HepG2 (cell line): ENCODE measurements at regions not wholly inside any gene's neighbourhood (a gene's known extent, or its start where the extent isn't known, plus 50 kb on each side); places are given as distances from the start of the nearest gene placed in this dataset.

Source experiments
- ATAD3A ChIP-seq: sonication (generic); formaldehyde crosslinking; IDR thresholded peaks from 2 replicates; pipeline ENCODE4 v1.4.0; 2020; ENCODE audit warnings: missing genetic modification reagents
- ATRX ChIP-seq: sonication (generic); formaldehyde crosslinking; IDR thresholded peaks from 2 replicates; pipeline ENCODE4 v1.4.0; 2020; ENCODE audit warnings: missing genetic modification reagents, borderline replicate concordance
- BHLHE40 ChIP-seq: IDR thresholded peaks from 2 replicates; pipeline ENCODE4 v1.6.1; 2011; ENCODE audit warnings: low read length, improper control_type of control experiment
- CCDC6 ChIP-seq: sonication (generic); formaldehyde crosslinking; IDR thresholded peaks from 2 replicates; pipeline ENCODE4 v1.8.1; 2022; ENCODE audit warnings: mild to moderate bottlenecking, missing genetic modification reagents, moderate library complexity
- CREB1 ChIP-seq, 2 experiments: fragments of 450-650 bp in 1 of 2; IDR thresholded peaks; 2 replicates each; pipeline ENCODE4 v1.6.1; 2016 to 2017; ENCODE audit warnings: control low read depth in 1 of 2, mild to moderate bottlenecking in 1 of 2, missing compliant biosample characterization in 1 of 2, missing genetic modification characterization in 1 of 2
- ELF4 ChIP-seq: sonication (generic); formaldehyde crosslinking; IDR thresholded peaks from 2 replicates; pipeline ENCODE4 v1.5.0; 2020; ENCODE audit warnings: missing genetic modification reagents, mild to moderate bottlenecking, moderate library complexity, borderline replicate concordance
- FLYWCH1 ChIP-seq: sonication (generic); formaldehyde crosslinking; IDR thresholded peaks from 2 replicates; pipeline ENCODE4 v1.8.1; 2023; ENCODE audit warnings: mild to moderate bottlenecking, missing genetic modification reagents
- GMEB2 ChIP-seq: IDR thresholded peaks from 2 replicates; pipeline ENCODE4 v1.6.1; 2016; ENCODE audit warnings: missing biosample characterization, missing genetic modification reagents, low read depth
- GTF2F1 ChIP-seq: fragments of 150-350 bp; IDR thresholded peaks from 2 replicates; pipeline ENCODE4 v1.6.1; 2014; ENCODE audit warnings: low read length
- KDM5B ChIP-seq: sonication (generic); formaldehyde crosslinking; IDR thresholded peaks from 2 replicates; pipeline ENCODE4 v1.4.0; 2020; ENCODE audit warnings: missing genetic modification reagents, mild to moderate bottlenecking, borderline replicate concordance
- KLF15 ChIP-seq: sonication (generic); formaldehyde crosslinking; IDR thresholded peaks from 2 replicates; pipeline ENCODE4 v1.8.1; 2023; ENCODE audit warnings: borderline replicate concordance, mild to moderate bottlenecking, inconsistent platforms, missing genetic modification reagents, mixed read lengths
- MAZ ChIP-seq, 2 experiments: sonication (generic) in 1 of 2; formaldehyde crosslinking in 1 of 2; IDR thresholded peaks; 2 replicates each; pipeline versions ENCODE4 v1.5.0 to v1.6.1; 2012 to 2020; ENCODE audit warnings: low read depth in 2 of 2, mild to moderate bottlenecking in 2 of 2, borderline replicate concordance in 1 of 2, improper control_type of control experiment in 1 of 2, low read length in 1 of 2, missing genetic modification reagents in 1 of 2, moderate library complexity in 1 of 2
- MEIS2 ChIP-seq: sonication (generic); formaldehyde crosslinking; IDR thresholded peaks from 2 replicates; pipeline ENCODE4 v1.9.0; 2021; ENCODE audit warnings: mild to moderate bottlenecking, missing genetic modification reagents
- MYNN ChIP-seq: sonication (generic); formaldehyde crosslinking; IDR thresholded peaks from 2 replicates; pipeline ENCODE4 v1.4.0; 2020; ENCODE audit warnings: mild to moderate bottlenecking, low read depth, missing genetic modification reagents
- NFIB ChIP-seq: sonication (generic); formaldehyde crosslinking; IDR thresholded peaks from 2 replicates; pipeline ENCODE4 v1.9.0; 2021; ENCODE audit warnings: missing genetic modification reagents, mild to moderate bottlenecking, borderline replicate concordance
- PCBP1 ChIP-seq: fragments of 200-400 bp; formaldehyde crosslinking; IDR thresholded peaks from 2 replicates; pipeline ENCODE4 v1.6.1; 2017; ENCODE audit warnings: mild to moderate bottlenecking, low read depth, low read length, borderline replicate concordance
- SP1 ChIP-seq, 2 experiments: fragments of 450-650 bp in 1 of 2; sonication (generic) in 1 of 2; formaldehyde crosslinking in 1 of 2; IDR thresholded peaks; 2 replicates each; pipeline versions ENCODE4 v1.4.0 to v1.6.1; 2016 to 2020; ENCODE audit warnings: missing genetic modification reagents in 1 of 2
- WIZ ChIP-seq: sonication (generic); formaldehyde crosslinking; IDR thresholded peaks from 2 replicates; pipeline ENCODE4 v1.5.1; 2020; ENCODE audit warnings: mild to moderate bottlenecking, missing genetic modification reagents
- ZFP41 ChIP-seq: sonication (generic); formaldehyde crosslinking; IDR thresholded peaks from 2 replicates; pipeline ENCODE4 v1.4.0; 2020; ENCODE audit warnings: mild to moderate bottlenecking, missing genetic modification reagents, borderline replicate concordance
- ZNF292 ChIP-seq: sonication (generic); formaldehyde crosslinking; IDR thresholded peaks from 2 replicates; pipeline ENCODE4 v1.8.1; 2022; ENCODE audit warnings: mild to moderate bottlenecking, low read depth, missing genetic modification reagents, borderline replicate concordance
- ZNF510 ChIP-seq: sonication (generic); formaldehyde crosslinking; IDR thresholded peaks from 2 replicates; pipeline ENCODE4 v1.4.0; 2020; ENCODE audit warnings: low read depth, mild to moderate bottlenecking, missing genetic modification reagents
- ZNF530 ChIP-seq: sonication (generic); formaldehyde crosslinking; IDR thresholded peaks from 2 replicates; pipeline ENCODE4 v1.5.0; 2020; ENCODE audit warnings: low read depth, mild to moderate bottlenecking, missing genetic modification reagents
- ZNF589 ChIP-seq: sonication (generic); formaldehyde crosslinking; conservative IDR thresholded peaks from 2 replicates; pipeline ENCODE4 v1.8.0; 2022; ENCODE audit warnings: mild to moderate bottlenecking, moderate library complexity, missing genetic modification reagents
- ZNF670 ChIP-seq: sonication (generic); formaldehyde crosslinking; IDR thresholded peaks from 2 replicates; pipeline ENCODE4 v1.8.0; 2022; ENCODE audit warnings: mild to moderate bottlenecking, missing genetic modification reagents, borderline replicate concordance
- ZNF703 ChIP-seq: sonication (generic); formaldehyde crosslinking; IDR thresholded peaks from 2 replicates; pipeline ENCODE4 v1.5.1; 2020; ENCODE audit warnings: missing genetic modification reagents, mild to moderate bottlenecking, moderate library complexity, borderline replicate concordance
- ZNF788 ChIP-seq: sonication (generic); formaldehyde crosslinking; IDR thresholded peaks from 2 replicates; pipeline ENCODE4 v1.5.0; 2020; ENCODE audit warnings: mild to moderate bottlenecking, missing genetic modification reagents, borderline replicate concordance
- ZNF792 ChIP-seq: IDR thresholded peaks from 2 replicates; pipeline ENCODE4 v1.6.1; 2016
- ZNF878 ChIP-seq: sonication (generic); formaldehyde crosslinking; IDR thresholded peaks from 2 replicates; pipeline ENCODE4 v1.8.1; 2023; ENCODE audit warnings: mild to moderate bottlenecking, missing genetic modification reagents, moderate library complexity
- ZSCAN21 ChIP-seq: sonication (generic); formaldehyde crosslinking; IDR thresholded peaks from 2 replicates; pipeline ENCODE4 v1.8.0; 2022; ENCODE audit warnings: mild to moderate bottlenecking, missing genetic modification reagents, moderate library complexity, borderline replicate concordance
- ZUFSP ChIP-seq: sonication (generic); formaldehyde crosslinking; IDR thresholded peaks from 2 replicates; pipeline ENCODE4 v1.9.0; 2021; ENCODE audit warnings: missing genetic modification reagents, mild to moderate bottlenecking, borderline replicate concordance

GRCh38 chr16:9316615-9317014 lies 225.2 kb downstream of the HAPSTR1 start (continued):
- TF ChIP-seq ZNF878: no peak
- TF ChIP-seq MEIS2: no peak
- TF ChIP-seq ZNF788 (CRISPR knock-in tag): peak; percentile 68; the same call in 1 of the 2 replicates
- no peak for TF ChIP-seq ZUFSP
- TF ChIP-seq ZNF292: 0 out of 2 replicates have a peak, but pooled peaks have one; percentile 48
- no peak for TF ChIP-seq NFIB (CRISPR knock-in tag)
- TF ChIP-seq ZNF530 (CRISPR knock-in tag): no peak
- TF ChIP-seq ZNF510 (CRISPR knock-in tag): no peak
- no peak for TF ChIP-seq MYNN (CRISPR knock-in tag)
- TF ChIP-seq ZSCAN21 (CRISPR knock-in tag): no peak
- no peak for TF ChIP-seq ELF4
- no peak for TF ChIP-seq MAZ (IDR thresholded peaks at IDR 0.05; ENCODE audit: borderline replicate concordance, low read depth, low read length)
- no peak for TF ChIP-seq MAZ (CRISPR knock-in tag; IDR thresholded peaks at IDR 0.05; ENCODE audit: low read depth)
- no peak for TF ChIP-seq ZNF670 (CRISPR knock-in tag)
- TF ChIP-seq ZNF589 (CRISPR knock-in tag): no peak
- no peak for TF ChIP-seq FLYWCH1 (CRISPR knock-in tag)
- TF ChIP-seq CCDC6 (CRISPR knock-in tag): no peak
- TF ChIP-seq ATAD3A (CRISPR knock-in tag): no peak
- no peak for TF ChIP-seq KDM5B (CRISPR knock-in tag)
- no peak for TF ChIP-seq PCBP1
- no peak for TF ChIP-seq BHLHE40
- no peak for TF ChIP-seq WIZ (CRISPR knock-in tag)
- TF ChIP-seq GTF2F1: no peak
- no peak for TF ChIP-seq CREB1 (IDR thresholded peaks at IDR 0.05)
- peak; percentile 58 for TF ChIP-seq CREB1 (CRISPR knock-in tag; IDR thresholded peaks at IDR 0.05)
- no peak for TF ChIP-seq SP1 (IDR thresholded peaks at IDR 0.05)
- TF ChIP-seq SP1 (CRISPR knock-in tag; IDR thresholded peaks at IDR 0.05): no peak
- no peak for TF ChIP-seq ATRX (CRISPR knock-in tag)
- no peak for TF ChIP-seq ZFP41 (CRISPR knock-in tag)
- no peak for TF ChIP-seq ZNF703
- peak; percentile 82; the same call in 1 of the 2 replicates for TF ChIP-seq ZNF792
- TF ChIP-seq GMEB2 (CRISPR knock-in tag): no peak
- TF ChIP-seq KLF15: no peak
